ENCODE measurements at regions not wholly inside any gene's neighbourhood (a gene's known extent, or its start where the extent isn't known, plus 50 kb on each side); places are given as distances from the start of the nearest gene placed in this dataset.
"Not testable (repeated sequence)": the region's sequence is repeated elsewhere in the genome, so short reads cannot be mapped to it uniquely, and the experiment has no call there.

- no peak for DNase-seq
Measured at GRCh38 chr11:115990004-115990447, 485.8 kb upstream of the CADM1 start.

GRCh38 chr11:115985896-115986295 is 481.7 kb upstream of the CADM1 start:
- DNase-seq, result no peak

DNA sequence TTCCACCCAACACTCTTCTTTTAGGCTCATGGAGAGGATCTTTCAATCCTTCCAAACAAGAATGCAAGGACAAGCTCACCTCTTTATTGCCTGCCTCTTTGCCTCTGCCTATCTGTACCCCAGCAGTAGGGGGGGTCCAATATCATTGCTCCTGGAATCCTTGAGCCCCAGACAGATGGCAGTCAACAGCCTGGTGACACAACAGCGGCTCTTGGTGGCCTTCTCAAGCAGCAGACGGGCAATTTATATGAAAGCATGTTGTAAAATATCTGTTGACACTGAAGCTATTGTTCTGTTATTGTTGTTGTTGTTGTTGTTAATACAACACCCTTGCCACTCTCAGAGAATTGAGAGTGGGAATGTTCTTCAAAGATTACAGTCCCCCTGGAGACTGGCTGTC is 480.0 kb upstream of the CADM1 start:
- no peak for DNase-seq

DNA sequence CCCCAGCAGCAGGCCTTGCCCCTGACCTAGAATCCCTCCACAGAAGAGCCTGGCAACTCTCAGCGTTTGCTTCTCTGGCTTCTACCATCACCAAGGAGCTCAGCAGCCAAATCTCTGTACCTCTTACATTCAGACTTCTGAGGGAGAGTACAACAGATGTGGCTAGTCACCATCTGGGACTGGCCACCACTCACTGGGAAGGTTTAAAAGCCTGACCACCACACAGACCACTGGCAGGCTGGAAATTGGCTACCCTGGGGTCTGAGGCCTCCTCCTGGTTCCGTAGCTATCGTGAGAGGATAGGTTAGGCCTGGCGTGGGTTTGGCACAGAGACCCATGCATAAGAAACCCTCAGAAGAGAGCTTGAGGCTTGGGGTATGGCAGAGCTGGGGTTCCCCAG is 478.5 kb upstream of the CADM1 start:
- no peak for DNase-seq

DNA sequence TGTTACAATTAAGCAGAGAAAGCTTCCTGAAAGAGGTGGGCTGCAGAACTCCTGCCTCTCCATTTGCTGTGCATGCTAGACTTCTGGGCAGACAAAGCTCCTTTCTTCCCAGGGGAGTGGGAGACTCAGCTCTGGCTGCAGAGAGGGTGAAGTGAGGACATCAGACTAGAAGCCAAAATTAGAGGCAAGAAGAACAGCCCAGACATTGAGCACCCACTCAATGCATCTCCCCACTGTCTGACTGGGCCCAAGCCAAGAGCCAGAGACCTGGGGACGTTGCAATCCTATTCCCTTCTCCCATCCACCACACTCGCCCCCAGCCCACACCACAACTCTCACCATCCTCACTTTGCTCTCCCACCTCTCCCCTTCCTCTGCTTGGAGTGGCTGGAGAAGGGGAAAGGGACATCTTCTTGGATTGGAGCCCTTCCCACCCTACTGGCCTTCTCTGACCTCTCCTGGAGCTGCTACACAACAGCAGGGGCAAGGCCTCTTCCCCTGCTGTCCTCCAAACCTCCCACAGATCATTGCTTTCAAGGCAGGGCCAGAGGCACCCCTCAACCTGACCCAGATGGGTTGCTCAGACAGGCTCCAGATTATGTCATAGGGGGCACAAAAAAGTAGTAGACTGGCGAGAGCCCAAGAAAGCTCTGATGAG is 477.7 kb upstream of the CADM1 start:
- no peak for DNase-seq

- no peak for DNase-seq
Measured at GRCh38 chr11:115981104-115981481, 476.9 kb upstream of the CADM1 start.

GRCh38 chr11:115980337-115981103 is 476.3 kb upstream of the CADM1 start:
- DNase-seq, result no peak

GRCh38 chr11:115974703-115975102 is 470.5 kb upstream of the CADM1 start:
- no peak for DNase-seq

GRCh38 chr11:115967203-115967602 is 463.0 kb upstream of the CADM1 start:
- DNase-seq, result not testable (repeated sequence)

GRCh38 chr11:115965767-115966504 is 461.7 kb upstream of the CADM1 start:
- DNase-seq, result no peak

DNA sequence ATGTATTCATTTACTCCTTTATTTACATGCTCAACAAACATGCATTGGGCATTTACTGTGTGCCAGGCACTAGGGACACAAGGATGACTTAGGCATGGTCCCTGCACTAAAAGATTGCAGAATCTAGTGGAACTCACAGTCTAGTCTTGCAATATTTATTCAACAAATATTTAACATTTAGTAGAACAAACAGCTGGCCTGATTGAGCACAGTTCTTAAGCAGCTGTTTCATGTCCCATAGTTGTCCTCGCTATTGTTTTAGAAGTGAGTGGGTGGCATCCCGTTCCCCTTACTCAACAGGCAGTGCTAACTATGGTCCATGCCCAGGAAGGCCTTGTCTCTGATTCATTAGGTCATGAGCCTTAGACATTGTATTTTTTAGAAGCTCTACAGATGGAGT is 459.9 kb upstream of the CADM1 start:
- DNase-seq, result no peak

DNA sequence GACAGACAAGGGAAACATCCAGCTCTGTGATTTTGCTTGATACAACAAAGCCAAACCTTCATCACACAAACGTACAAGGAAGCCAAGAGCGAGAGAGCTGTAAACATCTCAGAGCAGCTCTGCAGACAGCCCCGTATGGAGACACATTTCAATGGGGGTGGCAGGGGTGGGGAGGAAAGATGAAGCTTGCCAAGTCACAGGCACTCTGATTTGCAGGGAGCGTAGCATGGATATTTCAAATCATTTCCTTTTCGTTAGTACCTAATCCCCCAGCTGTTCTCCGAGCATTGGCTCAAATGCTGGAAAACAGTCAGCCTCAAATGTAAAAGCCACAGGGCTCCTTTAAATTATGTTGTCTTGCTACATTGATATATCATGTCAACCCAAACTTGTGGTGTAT is 458.9 kb upstream of the CADM1 start:
- DNase-seq, result no peak

DNA sequence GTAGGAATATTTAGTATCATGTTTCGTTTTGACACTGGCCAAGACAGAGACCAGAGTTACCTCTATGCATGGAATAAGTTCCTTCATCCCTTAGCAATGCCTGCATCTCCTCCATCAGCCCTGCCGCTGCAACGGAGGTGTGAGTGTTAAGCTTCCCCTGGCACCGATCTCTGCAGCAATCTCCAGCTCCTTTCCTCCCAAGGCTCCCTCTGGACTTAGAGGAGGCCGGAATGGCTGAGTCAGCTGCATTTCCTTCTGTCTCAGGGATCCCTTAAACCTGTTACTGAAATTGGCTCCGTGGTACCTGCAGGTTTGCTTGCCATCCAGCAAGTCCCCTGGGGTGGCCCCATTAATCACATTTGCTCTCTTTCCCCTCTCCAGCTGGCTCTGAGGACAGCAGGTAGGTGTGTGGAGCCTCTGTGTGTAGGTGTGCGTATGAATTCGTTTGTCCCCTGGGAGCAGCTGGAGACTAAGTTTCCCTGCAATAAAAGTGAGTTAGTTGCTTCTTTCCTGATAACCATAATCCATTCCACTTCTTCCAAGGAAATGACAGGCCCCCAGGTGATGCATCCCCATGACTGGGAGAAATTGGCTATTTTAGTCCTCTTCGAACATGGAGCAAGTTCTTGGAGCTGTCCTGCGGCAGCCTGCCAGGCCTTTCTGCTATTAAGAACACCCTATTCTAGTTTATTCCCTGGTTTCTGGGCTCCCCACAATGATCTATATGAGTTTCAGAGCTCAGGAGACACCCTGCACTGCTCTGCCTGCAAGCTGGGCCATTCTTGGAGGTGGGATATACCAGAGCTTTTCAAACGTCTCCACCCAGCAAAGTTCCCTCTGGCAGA is 457.2 kb upstream of the CADM1 start:
- no peak for DNase-seq

- no peak for DNase-seq
Measured at GRCh38 chr11:115959081-115959486, 454.9 kb upstream of the CADM1 start.

- no peak for DNase-seq
Measured at GRCh38 chr11:115958089-115959000, 454.1 kb upstream of the CADM1 start.

DNA sequence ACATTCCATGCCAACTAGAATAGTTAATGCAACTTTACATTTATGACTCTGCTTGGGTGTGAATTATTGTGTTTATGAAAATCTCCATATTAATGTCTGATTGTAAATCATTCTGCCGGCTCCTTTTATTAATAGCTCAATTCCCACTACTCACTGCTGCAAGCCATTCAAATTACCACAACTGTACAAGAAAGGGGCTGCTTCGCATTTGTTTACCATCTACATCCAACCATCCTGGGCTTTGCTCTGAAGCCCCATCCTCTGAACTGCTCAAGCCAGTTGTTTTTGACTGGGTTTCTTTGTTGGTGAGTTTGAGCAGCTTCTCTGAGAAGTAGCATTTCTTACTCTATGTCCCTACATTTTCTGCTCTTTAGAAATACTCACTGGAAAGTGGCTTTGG is 451.6 kb upstream of the CADM1 start:
- DNase-seq, result no peak

DNA sequence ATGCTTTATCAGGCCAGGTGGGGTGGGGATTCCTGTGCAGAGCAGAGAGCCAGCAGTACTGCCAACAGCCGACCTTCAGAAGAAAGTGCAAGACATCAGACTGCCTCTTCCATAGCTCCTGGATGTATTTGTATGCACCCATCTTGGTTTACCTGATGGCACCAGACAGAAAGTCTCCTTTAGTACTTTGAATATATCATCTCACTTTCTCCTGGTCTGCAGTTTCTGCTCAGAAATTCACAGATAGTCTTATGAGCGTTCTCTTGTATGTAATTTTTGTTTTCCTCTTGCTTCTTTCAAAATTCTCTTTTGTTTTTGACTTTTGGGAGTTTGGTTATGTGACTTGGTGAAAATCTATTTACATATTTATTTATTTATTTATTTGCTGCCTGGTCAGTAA is 446.4 kb upstream of the CADM1 start:
- no peak for DNase-seq

GRCh38 chr11:115944596-115944995 is 440.4 kb upstream of the CADM1 start:
- no peak for DNase-seq

DNA sequence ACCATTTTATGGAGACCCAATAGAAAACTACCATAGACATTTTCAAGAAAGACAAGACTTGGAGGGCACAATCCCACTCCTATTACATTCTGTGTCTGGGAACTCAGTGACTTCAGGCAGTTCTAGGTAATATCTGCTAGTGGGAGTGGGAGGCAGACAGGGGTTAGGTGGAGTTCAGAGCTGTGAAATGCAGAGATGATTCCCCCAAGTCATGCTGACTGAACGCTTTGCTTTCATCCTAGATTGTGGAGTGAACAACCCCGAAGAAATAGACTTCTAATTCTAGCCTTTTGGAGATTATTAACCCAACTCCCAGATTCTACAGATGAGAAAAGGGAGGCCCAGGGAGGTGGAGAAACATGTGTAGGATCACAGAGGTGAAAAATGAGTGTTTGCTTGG is 437.8 kb upstream of the CADM1 start:
- no peak for DNase-seq

DNA sequence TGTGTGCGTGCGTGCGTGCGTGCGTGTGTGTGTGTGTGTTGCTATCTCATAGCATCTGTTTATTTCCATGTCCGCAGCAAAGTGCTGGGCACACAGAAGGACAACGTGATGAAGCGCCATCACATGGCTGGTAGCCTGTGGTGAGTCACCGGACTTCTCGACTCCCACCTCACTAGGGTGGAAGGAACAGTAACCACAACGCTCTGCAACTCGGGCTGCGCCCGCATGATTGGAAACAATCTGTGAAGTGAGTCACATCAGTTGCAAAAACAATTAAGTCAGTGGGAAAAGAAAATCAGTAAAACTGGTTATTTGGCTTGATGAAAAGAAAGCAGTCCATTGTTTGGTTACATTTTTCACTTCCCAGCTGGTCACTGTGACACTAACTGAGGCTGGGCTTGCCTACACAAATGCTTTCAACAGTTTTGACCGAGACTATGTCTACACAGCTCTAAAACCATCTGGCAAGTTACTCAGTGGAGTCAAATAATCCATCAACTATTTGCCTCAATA is 437.3 kb upstream of the CADM1 start:
- DNase-seq, result peak; percentile 5

DNA sequence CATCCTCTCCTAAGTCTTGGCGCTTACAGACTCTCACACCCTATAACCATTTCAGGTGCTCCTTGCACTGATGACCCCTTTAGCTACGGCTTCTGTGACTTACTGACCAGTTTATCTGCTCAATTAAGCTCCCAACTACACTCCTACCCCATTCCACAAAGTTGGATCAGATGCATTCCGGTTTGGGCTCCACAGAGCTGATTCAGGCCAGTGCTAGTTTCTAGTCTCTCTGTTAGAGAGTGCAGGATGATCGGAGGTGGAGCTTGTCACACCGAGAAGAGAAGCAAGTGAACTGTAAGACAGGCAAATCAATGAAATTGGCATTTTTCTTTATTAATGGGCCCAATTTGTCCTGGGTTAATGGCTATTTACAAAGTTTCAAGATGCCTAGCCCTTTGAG is 436.8 kb upstream of the CADM1 start:
- DNase-seq, result no peak

Measured in stimulated activated CD4-positive, alpha-beta T cell treated with anti-CD3 and anti-CD28 coated beads, Interleukin-15, amount 100 ng/mL, for 24 hours (primary cell).